GM18517 (cell line): ENCODE measurements at regions not wholly inside any gene's neighbourhood (a gene's known extent, or its start where the extent isn't known, plus 50 kb on each side); places are given as distances from the start of the nearest gene placed in this dataset.
"Not testable (repeated sequence)": the region's sequence is repeated elsewhere in the genome, so short reads cannot be mapped to it uniquely, and the experiment has no call there.

Experiments used
- ATAC-seq: cut with Tn5 transposase; IDR thresholded peaks from one replicate; pipeline ENCODE4 v1.9.1; 2021; ENCODE audit warnings: mild to moderate bottlenecking, moderate library complexity; ENCODE audit not compliant: unreplicated experiment

DNA sequence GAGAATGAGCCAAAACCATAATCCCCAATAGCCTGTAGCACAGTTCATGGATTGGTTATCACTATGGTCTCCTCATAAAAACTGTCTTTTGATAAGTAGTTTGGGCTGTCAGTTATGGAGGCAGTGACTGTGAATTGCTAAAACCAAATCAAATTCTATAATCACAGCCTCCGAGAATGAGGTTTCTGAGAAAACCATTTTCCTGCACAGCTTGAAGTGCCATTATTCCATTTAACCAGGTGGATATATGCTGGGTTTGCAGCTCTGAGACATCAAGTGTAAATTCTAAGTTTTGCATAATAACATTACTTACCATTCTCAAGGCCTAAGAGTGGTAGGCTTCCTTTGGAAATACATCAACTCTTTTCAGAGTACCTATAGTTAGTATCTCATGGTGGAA is 485.4 kb downstream of the FRK start:
- ATAC-seq, result no peak

DNA sequence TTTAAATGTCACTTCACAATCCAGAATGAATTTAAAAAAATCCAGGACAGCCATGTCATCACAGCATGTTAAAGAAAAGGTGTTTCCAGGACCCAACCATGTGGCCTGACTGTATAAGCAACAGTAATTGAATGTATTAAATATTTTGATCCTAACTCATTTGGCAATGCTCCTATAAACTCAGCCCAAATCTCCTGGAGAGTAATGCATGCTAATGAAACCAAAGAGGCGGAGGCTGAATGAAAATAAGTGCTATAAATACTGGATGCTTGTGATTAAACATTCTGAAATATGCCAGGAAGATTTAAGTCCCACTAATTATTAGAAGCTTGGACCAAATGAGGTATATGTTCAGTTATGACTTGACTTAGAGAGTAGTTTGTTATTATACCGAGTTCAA is 486.8 kb downstream of the FRK start:
- ATAC-seq, result no peak

DNA sequence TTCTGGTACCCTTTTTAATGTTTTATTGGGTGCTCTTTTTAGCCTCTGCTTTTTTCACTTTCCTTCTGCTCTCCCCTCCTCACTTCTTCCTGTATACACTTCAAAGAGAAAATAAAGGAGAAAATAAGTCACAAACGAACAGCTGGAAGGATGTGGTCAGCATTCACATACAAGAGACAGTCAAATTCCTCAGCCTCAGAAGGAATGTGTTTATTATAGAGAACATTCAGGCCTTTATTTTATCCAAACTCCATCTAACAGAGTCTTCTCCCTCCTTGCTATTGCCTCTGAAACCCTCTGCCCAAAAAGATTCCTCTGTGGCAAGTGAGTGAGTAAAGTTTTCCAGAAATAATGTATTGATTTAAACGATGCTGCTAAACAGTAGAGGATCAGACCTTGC is 490.4 kb downstream of the FRK start:
- ATAC-seq, result no peak

DNA sequence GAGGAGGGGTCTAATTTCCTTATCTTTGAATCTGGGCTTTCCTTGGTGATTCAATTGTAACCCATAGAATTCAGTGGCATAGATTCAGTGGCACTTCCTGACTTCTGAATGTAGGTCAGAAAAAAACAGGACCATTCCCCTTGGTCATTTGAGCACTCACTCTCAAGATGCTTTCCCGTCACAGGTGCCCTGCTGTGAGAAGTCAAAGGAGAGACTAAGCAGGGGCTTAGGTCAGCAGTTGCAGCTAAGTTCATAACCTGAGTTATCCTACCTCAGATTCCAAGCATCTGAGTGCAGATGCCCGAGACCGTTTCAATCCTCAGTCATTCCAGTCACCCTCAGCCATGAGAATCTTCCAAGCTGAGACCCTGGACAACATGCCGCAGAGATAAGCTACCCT is 506.6 kb downstream of the FRK start:
- ATAC-seq, result no peak

DNA sequence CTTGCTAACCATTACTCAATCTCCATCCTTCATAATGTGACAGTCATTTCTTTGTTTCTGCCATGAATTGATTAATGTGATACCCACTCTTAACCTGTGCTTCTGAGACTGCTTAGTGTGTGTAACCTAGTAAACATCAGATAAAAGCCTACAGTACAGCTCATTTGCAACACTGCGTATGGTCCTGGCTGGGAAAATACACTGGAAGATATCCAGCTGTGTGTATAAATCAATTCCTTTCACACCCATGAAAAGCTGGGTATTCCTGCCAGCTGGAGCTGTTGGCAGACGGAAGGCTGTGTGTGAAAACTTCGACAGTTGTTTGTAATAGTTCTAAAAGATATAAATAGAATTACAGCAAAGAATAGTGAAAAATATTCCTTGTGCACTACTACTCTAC is 509.2 kb downstream of the FRK start:
- no peak for ATAC-seq

DNA sequence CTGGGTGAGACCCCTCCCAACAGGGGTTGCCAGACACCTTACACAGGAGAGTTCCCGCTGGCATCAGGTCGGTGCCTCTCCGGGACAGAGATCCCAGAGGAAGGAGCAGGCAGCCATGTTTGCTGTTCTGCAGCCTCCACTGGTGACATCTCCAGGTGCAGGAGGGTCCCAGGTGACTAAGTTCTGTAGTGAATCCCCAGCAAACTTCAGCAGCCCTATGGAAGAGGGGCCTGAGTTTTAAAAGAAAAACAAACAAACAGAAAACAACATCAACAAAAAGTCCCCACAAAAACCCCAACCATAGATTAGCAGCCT is 515.1 kb downstream of the FRK start:
- no peak for ATAC-seq

DNA sequence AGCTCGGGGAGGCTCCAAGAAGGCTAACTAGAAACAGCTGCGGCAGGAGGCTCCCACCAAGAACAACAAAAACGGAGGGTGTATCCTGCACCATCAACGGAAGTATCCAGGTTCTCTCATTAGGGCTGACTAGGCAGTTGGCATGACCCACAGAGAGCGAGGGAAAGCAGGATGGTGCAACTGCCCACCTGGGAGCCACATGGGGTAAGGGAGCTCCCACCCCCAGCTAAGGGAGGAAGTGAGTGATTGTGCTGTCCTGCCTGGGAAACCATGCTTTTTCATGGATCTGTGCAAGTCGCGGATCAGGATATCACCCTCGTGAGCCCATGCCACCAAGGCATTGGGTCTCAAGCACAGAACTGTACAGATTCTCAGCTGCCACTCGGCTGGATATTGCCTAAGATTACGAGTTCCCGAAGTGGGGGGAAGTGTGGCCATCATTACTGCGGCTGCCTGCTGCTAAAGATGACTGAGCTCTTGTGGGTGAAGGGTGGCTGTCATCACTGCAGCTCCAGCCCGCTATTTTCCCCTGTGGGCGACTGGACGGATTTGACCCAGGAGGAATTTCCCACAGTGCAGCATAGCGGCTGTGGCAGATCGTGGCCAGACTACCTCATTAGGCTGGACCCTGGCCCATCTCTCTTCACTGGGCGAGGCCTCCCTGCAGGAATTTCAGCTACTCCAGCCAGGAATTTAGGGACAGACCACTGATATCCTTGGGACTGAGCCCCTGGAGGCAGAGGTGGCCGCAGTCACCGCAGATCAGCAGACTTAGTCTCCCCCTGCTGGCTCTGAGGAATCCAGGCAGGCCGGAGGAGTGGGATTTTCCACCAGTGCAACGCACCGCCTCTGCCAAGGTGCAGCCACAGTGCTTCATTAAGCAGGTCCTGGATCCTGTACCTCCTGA is 515.7 kb downstream of the FRK start:
- ATAC-seq, result no peak

DNA sequence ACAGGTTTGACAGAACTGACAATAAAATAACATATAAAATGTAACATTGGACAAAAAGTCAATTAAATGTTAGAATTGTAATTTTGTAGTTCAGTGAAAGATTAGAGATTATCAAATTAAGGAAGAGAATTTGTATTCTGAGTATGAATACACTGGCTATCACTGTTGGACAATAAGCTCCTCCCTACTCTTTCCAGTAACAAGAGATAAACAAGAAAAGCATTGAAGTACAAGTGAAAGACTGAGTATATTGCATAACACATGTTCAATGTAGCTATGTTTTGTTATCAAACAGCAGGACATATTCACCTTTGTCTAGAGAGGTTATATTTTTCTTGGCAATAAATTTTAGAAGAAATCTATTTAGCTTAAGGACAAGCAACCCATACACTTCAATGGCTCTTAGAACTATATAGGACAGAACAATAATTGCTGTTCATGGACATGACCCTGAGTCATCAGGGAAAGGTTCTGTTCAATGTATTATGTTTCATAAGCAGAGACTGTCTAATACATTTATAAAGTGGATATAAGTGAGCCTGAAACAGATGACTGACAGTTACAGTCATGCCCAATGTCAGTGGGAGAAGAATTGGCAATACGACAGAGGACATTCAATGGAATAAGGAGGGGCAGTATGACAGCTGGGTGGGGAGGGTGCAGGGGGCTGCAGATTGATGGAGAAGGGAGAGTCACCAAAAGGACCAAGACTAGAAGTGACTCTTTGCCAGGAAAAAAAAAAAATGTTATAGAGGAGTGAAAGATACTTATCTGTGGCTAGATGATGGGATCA is 520.4 kb downstream of the FRK start:
- ATAC-seq, result no peak

DNA sequence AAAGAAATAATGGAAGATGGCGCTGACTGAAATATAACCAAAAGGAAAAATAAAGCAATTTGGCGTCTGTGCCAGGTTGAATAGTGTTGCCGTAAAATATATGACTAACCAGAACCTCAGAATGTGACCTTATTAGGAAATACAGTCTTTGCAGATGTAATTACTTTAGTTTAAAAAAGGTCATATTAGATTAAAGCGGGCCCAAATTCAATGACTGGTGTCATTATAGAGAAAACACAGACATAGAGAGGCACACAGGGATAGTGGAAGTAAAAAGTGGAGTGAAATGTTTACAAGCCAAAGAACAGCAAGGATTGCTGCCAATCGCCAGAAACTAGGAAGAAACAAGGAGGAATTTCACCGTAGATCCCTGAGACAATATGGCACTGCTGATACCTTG is 521.2 kb downstream of the FRK start:
- no peak for ATAC-seq

DNA sequence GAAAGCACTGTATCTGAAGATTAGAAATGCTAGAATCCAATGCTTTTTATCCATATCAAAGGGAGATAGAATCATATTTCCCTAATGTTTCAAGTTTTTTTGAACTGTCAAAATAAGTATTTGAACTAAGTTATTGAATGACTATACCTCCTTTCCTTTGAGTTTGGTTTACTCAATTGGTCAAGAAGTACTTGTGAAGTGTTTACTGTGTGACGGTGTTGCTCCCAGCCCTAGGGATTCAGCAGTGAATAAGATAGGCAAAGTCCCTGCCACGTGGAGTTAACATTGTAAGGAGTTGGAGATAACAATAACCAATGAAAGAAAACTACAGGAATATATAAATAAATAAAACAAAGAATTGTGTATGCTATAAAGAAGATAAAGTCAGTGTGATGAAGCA is 535.9 kb downstream of the FRK start:
- no peak for ATAC-seq

DNA sequence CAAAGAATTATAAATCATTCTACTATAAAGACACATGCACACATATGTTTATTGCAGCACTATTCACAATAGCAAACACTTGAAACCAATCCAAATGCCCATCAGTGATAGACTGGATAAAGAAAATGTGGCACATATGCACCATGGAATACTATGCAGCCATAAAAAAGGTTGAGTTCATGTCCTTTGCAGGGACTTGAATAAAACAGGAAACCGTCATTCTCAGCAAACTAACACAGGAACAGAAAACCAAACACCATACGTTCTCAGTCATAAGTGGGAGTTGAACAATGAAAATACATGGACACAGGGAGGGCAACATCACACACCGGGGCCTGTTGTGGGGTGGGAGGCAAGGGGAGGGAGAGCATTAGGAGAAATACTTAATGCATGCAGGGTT is 538.9 kb downstream of the FRK start:
- ATAC-seq, result not testable (repeated sequence)

DNA sequence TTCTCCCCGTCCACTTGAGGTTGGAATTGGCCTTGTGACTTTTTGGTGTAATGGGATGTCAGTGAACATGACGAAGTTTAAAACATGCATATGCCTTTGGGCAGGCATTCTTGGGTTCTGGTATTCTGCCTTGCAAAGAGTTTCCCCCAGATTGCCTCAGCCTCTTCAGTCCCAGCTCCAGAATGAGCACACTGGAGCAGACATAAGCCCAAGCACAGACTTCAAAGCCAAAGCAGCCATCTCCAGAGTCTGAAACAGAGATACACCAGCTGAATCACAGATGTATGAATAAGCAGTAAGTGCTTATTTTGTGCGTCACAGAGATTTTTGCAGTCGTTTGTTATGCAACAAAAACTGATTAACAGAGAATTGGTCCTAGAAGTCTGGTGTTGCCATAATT is 546.0 kb downstream of the FRK start:
- no peak for ATAC-seq

DNA sequence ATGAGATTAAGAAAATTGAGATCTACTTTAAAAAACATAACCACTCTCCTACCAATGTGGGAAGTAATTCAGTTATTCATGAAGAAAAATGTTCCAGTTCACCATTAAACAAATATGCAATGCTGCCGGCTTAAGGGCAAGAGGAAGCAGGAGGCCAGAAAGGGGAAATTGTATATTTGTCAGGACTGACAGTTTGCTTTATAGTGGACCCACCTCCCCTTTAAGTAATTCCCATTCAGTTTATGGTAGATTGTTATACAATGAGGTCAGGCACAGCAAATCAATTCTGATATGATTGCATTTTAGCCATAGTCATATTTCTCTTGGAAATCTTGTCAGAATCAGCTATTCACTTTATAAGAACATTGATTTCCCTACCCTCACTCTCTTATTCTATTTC is 547.8 kb downstream of the FRK start:
- ATAC-seq, result no peak

DNA sequence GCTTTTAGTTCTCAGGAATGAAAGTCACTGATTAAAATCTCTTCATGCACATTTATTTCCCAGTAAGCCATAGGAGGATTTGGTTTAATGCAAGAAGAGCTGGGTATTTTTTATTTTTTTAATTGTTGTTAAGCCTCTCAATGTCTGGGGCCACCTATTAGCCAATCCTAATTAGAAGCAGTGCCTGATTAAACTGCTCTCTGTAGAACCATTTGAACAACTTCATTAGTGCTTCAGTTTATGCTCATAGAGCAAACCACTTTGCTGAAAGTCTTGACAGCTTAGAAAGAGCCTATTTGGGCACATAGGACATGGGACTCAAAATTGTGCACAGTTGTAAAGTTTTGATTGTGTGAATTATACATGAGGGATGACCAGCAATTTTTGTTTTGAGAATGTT is 548.9 kb downstream of the FRK start:
- no peak for ATAC-seq

DNA sequence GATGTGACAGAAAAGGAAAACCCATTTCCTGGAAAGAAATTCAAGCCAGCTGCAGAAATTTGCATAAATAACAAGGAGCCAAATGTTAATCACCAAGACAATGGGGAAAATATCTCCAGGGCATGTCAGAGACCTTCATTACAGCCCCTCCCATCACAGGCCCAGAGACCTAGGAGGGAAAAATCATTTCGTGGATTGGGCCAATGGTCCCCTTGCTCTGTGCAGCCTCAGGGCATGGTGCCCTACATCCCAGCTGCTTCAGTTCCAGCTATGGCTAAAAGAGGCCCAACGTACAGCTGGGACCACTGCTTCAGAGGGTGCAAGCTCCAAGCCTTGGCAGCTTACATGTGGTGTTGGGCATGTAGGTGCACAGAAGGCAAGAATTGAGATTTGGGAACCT is 558.3 kb downstream of the FRK start:
- not testable (repeated sequence) for ATAC-seq

DNA sequence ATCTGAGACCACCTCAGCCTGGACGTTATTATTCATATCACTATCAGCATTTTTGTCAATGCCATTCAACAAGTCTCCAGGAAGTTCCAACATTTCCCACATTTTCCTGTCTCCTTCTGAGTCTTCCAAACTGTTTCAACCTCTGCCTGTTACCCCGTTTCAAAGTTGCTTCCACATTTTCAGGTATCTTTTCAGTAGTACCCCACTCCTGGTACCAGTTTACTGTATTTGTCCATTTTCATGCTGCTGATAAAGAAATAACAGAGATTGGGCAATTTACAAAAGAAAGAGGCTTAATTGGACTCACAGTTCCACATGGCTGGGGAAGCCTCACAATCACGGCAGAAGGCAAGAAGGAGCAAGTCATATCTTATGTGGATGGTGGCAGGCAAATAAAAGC is 565.5 kb downstream of the FRK start:
- ATAC-seq, result no peak

DNA sequence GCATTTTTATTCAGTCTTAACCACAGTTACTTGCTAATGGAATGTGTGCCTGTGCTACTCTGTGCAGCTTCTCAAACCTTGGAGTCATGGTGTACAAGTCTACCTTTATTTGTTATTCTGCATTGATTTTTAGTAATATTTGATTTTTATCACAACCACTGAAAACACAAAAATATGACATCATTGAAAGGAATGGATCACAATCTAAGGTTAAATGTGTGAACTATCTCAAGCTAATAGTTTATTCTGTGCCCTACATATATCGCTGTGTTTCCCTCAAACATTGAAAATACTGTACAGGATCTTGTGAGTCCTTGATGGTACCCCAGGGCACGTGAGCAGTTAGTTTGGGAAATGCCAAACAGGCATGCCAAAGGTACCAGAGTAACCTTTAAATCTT is 573.4 kb downstream of the FRK start:
- no peak for ATAC-seq

DNA sequence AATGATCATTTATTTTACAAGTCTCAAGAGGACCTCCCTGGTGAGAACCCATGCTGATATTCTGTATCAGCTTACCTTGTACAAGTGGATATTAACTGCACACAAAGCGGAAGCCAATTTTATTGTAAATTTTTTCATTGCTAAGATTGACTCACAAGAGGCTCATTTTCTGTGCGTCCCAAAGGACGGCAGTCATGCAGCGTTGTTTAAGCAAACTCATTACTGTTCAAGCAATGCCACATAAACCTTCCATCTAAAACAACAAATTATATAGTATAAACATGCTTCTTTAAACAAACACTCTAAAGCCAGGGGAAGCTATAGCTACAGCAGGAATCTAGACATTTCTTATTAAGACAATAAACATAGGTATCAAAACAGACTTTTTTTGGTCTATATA is 575.3 kb downstream of the FRK start:
- no peak for ATAC-seq

DNA sequence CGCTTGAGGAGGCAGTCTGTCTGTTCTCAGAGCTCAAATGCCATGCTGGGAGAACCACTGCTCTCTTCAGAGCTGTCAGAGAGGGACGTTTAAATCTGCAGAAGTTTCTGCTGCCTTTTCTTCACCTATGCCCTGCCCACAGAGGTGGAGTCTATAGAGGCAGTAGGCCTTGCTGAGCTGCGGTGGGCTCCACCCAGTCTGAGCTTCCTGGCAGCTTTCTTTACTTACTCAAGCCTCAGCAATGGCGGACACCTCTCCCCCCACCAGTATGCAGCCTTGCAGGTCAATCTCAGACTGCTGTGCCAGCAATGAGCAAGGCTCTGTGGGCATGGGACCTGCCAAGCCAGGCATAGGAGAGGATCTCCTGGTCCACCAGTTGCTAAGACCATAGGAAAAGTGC is 580.1 kb downstream of the FRK start:
- not testable (repeated sequence) for ATAC-seq

DNA sequence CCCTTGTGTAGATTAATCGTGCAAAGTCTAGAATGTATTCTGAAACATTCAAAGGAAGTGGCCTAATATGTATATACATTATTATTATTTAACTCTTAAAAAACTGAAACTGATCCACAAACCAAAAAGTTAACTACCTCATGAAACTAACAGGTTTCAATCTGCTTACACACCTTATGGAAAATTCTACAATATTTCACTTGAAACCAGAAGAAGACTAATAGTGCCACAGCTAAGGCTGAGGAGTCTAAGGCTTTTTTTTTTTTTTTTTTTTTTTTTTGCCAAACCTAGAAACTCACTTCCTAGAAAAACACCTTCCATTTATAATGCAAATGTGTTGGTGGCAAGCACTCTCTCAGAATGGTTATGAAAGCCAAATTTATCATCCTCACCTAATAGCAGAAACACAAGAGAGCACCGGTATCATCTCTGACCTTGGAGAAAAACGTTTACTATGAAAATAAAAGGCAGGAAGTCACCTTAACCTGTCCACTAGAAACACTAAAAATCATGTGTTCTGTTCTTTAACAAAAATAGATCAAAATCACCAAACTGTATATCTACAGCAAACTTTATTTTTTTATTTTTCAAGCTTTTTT is 586.1 kb downstream of the FRK start:
- ATAC-seq, result no peak

DNA sequence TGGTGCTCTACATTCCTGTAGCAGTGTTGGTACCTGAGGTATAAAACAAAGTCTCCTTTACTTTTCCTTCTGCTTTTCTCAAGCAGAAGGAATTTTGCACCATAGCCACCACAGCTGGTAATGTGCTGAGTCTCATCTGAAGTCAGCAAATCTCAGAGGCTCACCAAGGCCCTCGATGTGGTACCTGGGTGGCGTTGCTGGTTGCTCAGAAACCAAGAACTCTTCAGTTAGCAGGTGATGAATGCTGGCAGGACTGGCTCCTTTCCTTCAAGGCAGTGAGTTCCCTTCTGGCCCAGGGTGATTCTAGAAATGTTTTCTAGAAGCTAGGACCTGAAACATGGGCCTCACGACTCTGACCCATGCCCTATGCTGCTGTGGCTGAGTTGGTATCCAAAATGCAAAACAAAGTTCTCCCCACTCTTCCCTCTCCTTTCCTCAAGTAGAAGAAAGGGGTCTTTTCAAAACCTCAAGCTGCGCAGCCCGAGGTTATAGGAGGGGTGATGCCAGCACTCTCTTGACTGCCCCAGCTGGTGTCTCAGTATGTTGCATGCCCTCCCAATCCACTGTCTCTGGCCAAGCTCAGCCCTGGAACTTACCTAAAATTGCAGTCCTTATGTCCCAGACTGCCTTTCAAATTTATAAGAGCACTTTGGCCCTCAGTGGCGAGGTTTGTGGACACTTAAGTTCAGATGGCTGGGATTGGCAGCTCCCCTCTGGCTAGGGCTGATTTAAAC is 592.3 kb downstream of the FRK start:
- no peak for ATAC-seq
